A673 (cell line): ENCODE measurements at regions not wholly inside any gene's neighbourhood (a gene's known extent, or its start where the extent isn't known, plus 50 kb on each side); places are given as distances from the start of the nearest gene placed in this dataset.

Experiments used
- BruUV-seq: library from RNA; stranded (reverse); fragments of 400-500 nt; replicated peaks from 2 replicates; lab custom pipeline; 2021; lab: Mats Ljungman, UMichigan
- CTCF ChIA-PET: fragments of 300-600 bp; sonication (Branson Sonifier 250); formaldehyde crosslinking; loops from one replicate; lab custom pipeline; 2022; ENCODE audit warnings: antibody characterized with exemption; lab: Charles Lee
- POLR2A ChIA-PET: fragments of 300-600 bp; sonication (Branson Sonifier 250); formaldehyde crosslinking; loops from one replicate; lab custom pipeline; 2022; ENCODE audit warnings: antibody characterized with exemption; ENCODE audit not compliant: low non-redundant PET; lab: Charles Lee
- DNase-seq: peaks from one replicate; pipeline ENCODE4 v3.0.0-alpha.2; 2015; ENCODE audit warnings: low spot score
- H3K27ac ChIP-seq: fragments of 200-600 bp; sonication (generic); 2 replicates; pipeline ENCODE4 v1.5.1; 2016; ENCODE audit warnings: mixed run types, low read depth, mild to moderate bottlenecking, mixed read lengths, antibody characterized with exemption, low read length; ENCODE audit not compliant: poor library complexity, severe bottlenecking
- H3K27me3 ChIP-seq: fragments of 200-600 bp; sonication (generic); replicated peaks from 2 replicates; pipeline ENCODE4 v1.6.1; 2017; ENCODE audit warnings: mixed run types, low read depth, mild to moderate bottlenecking, mixed read lengths, antibody characterized with exemption, low read length; ENCODE audit not compliant: insufficient read depth, poor library complexity
- H3K36me3 ChIP-seq: fragments of 200-600 bp; sonication (generic); 2 replicates; pipeline ENCODE4 v1.6.1; 2016; ENCODE audit warnings: mixed run types, mild to moderate bottlenecking, mixed read lengths, antibody characterized with exemption, low read length; ENCODE audit not compliant: insufficient read depth, poor library complexity, severe bottlenecking
- H3K4me1 ChIP-seq: fragments of 200-600 bp; sonication (generic); 2 replicates; pipeline ENCODE4 v1.6.1; 2017; ENCODE audit warnings: mixed run types, mild to moderate bottlenecking, mixed read lengths, antibody characterized with exemption, low read length; ENCODE audit not compliant: insufficient read depth, poor library complexity, severe bottlenecking
- H3K4me3 ChIP-seq: fragments of 200-600 bp; sonication (generic); 2 replicates; pipeline ENCODE4 v1.5.1; 2016; ENCODE audit warnings: low read depth, mixed run types, mild to moderate bottlenecking, mixed read lengths, low read length; ENCODE audit not compliant: poor library complexity, severe bottlenecking
- H3K9me3 ChIP-seq: fragments of 200-600 bp; sonication (generic); 2 replicates; pipeline ENCODE4 v1.6.1; 2016; ENCODE audit warnings: mixed run types, low read depth, mild to moderate bottlenecking, mixed read lengths, antibody characterized with exemption, low read length; ENCODE audit not compliant: poor library complexity, severe bottlenecking
- CTCF ChIP-seq: fragments of 300-800, 200-600 bp; sonication (generic); conservative IDR thresholded peaks from 2 replicates; pipeline ENCODE4 v1.5.1; 2017; ENCODE audit warnings: low read depth, mild to moderate bottlenecking, antibody characterized with exemption, low read length, moderate library complexity, mixed read lengths
- EZH2 ChIP-seq: fragments of 200-600 bp; sonication (generic); IDR thresholded peaks from 2 replicates; pipeline ENCODE4 v1.6.1; 2017; ENCODE audit warnings: borderline replicate concordance, low read depth, mild to moderate bottlenecking, mixed read lengths, antibody characterized with exemption, low read length; ENCODE audit not compliant: poor library complexity, severe bottlenecking
- intact Hi-C: fragments of 100-400 bp; cut with micrococcal nuclease; formaldehyde crosslinking; loops from one replicate; pipeline ENCODE4 v1.10.0; 2022; ENCODE audit not compliant: unreplicated experiment

- H3K27ac ChIP-seq: no peak overlapping the region
- H3K4me3 ChIP-seq: no peak overlapping the region
- no peak for DNase-seq
- ChIA-PET POLR2A (no interaction called here), CTCF (no interaction called here)
- no peaks in the 10 kb centered on the region for H3K4me1 ChIP-seq
- H3K36me3 ChIP-seq: no peaks in the 10 kb centered on the region
- TF ChIP-seq CTCF (no peak), EZH2 (no peak)
- H3K27me3 ChIP-seq: peaks cover 7% of the 10 kb centered on the region
- no peaks in the 10 kb centered on the region for H3K9me3 ChIP-seq
- intact Hi-C loops: no loop called here
- BruUV-seq: no TSS peak
Measured at GRCh38 chr5:107766972-107767371, 96.2 kb upstream of the EFNA5 start.

GRCh38 chr5:107766439-107766838 is 95.7 kb upstream of the EFNA5 start:
- Histone ChIP-seq H3K9me3 (no peaks in the 10 kb centered on the region), H3K4me1 (no peaks in the 10 kb centered on the region), H3K36me3 (no peaks in the 10 kb centered on the region), H3K27ac (no peak overlapping the region), H3K27me3 (peaks cover 7% of the 10 kb centered on the region), H3K4me3 (no peak overlapping the region)
- TF ChIP-seq CTCF (no peak), EZH2 (no peak)
- DNase-seq: no peak
- CTCF ChIA-PET: no interaction called here
- no TSS peak for BruUV-seq
- POLR2A ChIA-PET: no interaction called here
- intact Hi-C loops: no loop called here

GRCh38 chr5:107765805-107766063 is 95.0 kb upstream of the EFNA5 start:
- Histone ChIP-seq H3K4me3 (no peak overlapping the region), H3K27ac (no peak overlapping the region), H3K4me1 (no peaks in the 10 kb centered on the region), H3K36me3 (no peaks in the 10 kb centered on the region), H3K27me3 (peaks cover 2% of the 10 kb centered on the region), H3K9me3 (no peaks in the 10 kb centered on the region)
- intact Hi-C loops: no loop called here
- DNase-seq: no peak
- TF ChIP-seq CTCF (no peak), EZH2 (no peak)
- ChIA-PET CTCF (no interaction called here), POLR2A (no interaction called here)
- no TSS peak for BruUV-seq
